ENCODE measurements at regions not wholly inside any gene's neighbourhood (a gene's known extent, or its start where the extent isn't known, plus 50 kb on each side); places are given as distances from the start of the nearest gene placed in this dataset.
"Not testable (repeated sequence)": the region's sequence is repeated elsewhere in the genome, so short reads cannot be mapped to it uniquely, and the experiment has no call there.

- peak; percentile 10 for TF ChIP-seq CTCF (IDR thresholded peaks at IDR 0.05; ENCODE audit: low read depth, low read length, poor library complexity, severe bottlenecking)
- no peak for TF ChIP-seq EZH2phosphoT487 (IDR thresholded peaks at IDR 0.05; ENCODE audit: borderline replicate concordance, low read length)
- Histone ChIP-seq H3F3A (ENCODE audit: control insufficient read depth, insufficient read depth) (no peaks in the 10 kb centered on the region), H3K9me2 (replicated peaks; ENCODE audit: control insufficient read depth, low read length) (no peaks in the 10 kb centered on the region), H4K20me1 (ENCODE audit: control insufficient read depth, insufficient read depth, low read depth, low read length) (no peaks in the 10 kb centered on the region), H3K4me2 (ENCODE audit: low read length) (no peak overlapping the region), H3K27me3 (ENCODE audit: control insufficient read depth, low read length) (no peaks in the 10 kb centered on the region), H3K4me1 (ENCODE audit: control insufficient read depth, low read length) (no peaks in the 10 kb centered on the region), H3K36me3 (ENCODE audit: control insufficient read depth, low read length) (no peaks in the 10 kb centered on the region), H3K27ac (ENCODE audit: low read depth, low read length) (no peak overlapping the region), H3K9me3 (ENCODE audit: control insufficient read depth, insufficient read depth, low read length) (no peaks in the 10 kb centered on the region), H3K4me3 (ENCODE audit: low read length) (no peak overlapping the region), H3K79me2 (ENCODE audit: control insufficient read depth, low read length) (no peaks in the 10 kb centered on the region)
Measured at GRCh38 chr2:52416340-52416739, 1351.3 kb upstream of the CHAC2 start.

GRCh38 chr2:52414561-52415295, 1352.9 kb upstream of the CHAC2 start:
- no peaks in the 10 kb centered on the region for H3K36me3 ChIP-seq (ENCODE audit: control insufficient read depth, low read length)
- H4K20me1 ChIP-seq (ENCODE audit: control insufficient read depth, insufficient read depth, low read depth, low read length), result no peaks in the 10 kb centered on the region
- H3K4me3 ChIP-seq (ENCODE audit: low read length), result no peak overlapping the region
- H3K79me2 ChIP-seq (ENCODE audit: control insufficient read depth, low read length), result no peaks in the 10 kb centered on the region
- no peaks in the 10 kb centered on the region for H3K9me2 ChIP-seq (replicated peaks; ENCODE audit: control insufficient read depth, low read length)
- no peaks in the 10 kb centered on the region for H3F3A ChIP-seq (ENCODE audit: control insufficient read depth, insufficient read depth)
- H3K27me3 ChIP-seq (ENCODE audit: control insufficient read depth, low read length), result no peaks in the 10 kb centered on the region
- no peaks in the 10 kb centered on the region for H3K9me3 ChIP-seq (ENCODE audit: control insufficient read depth, insufficient read depth, low read length)
- no peak overlapping the region for H3K27ac ChIP-seq (ENCODE audit: low read depth, low read length)
- H3K4me2 ChIP-seq (ENCODE audit: low read length), result no peak overlapping the region
- no peaks in the 10 kb centered on the region for H3K4me1 ChIP-seq (ENCODE audit: control insufficient read depth, low read length)
- TF ChIP-seq CTCF (IDR thresholded peaks at IDR 0.05; ENCODE audit: low read depth, low read length, poor library complexity, severe bottlenecking) (no peak), EZH2phosphoT487 (IDR thresholded peaks at IDR 0.05; ENCODE audit: borderline replicate concordance, low read length) (no peak)

- not testable (repeated sequence) for H3K9me2 ChIP-seq (replicated peaks; ENCODE audit: control insufficient read depth, low read length); H3F3A ChIP-seq (ENCODE audit: control insufficient read depth, insufficient read depth); H4K20me1 ChIP-seq (ENCODE audit: control insufficient read depth, insufficient read depth, low read depth, low read length); H3K27me3 ChIP-seq (ENCODE audit: control insufficient read depth, low read length); H3K4me2 ChIP-seq (ENCODE audit: low read length); H3K4me1 ChIP-seq (ENCODE audit: control insufficient read depth, low read length); H3K27ac ChIP-seq (ENCODE audit: low read depth, low read length); H3K9me3 ChIP-seq (ENCODE audit: control insufficient read depth, insufficient read depth, low read length); H3K36me3 ChIP-seq (ENCODE audit: control insufficient read depth, low read length); H3K4me3 ChIP-seq (ENCODE audit: low read length); H3K79me2 ChIP-seq (ENCODE audit: control insufficient read depth, low read length)
Measured at GRCh38 chr2:52409308-52410118, 1358.1 kb upstream of the CHAC2 start.

GRCh38 chr2:52405980-52406379, 1361.6 kb upstream of the CHAC2 start:
- Histone ChIP-seq H3K27me3 (ENCODE audit: control insufficient read depth, low read length) (no peaks in the 10 kb centered on the region), H3K9me2 (replicated peaks; ENCODE audit: control insufficient read depth, low read length) (no peaks in the 10 kb centered on the region), H3K4me1 (ENCODE audit: control insufficient read depth, low read length) (no peaks in the 10 kb centered on the region), H3F3A (ENCODE audit: control insufficient read depth, insufficient read depth) (no peaks in the 10 kb centered on the region), H3K4me2 (ENCODE audit: low read length) (no peak overlapping the region), H3K36me3 (ENCODE audit: control insufficient read depth, low read length) (no peaks in the 10 kb centered on the region), H3K27ac (ENCODE audit: low read depth, low read length) (no peak overlapping the region), H3K4me3 (ENCODE audit: low read length) (no peak overlapping the region), H4K20me1 (ENCODE audit: control insufficient read depth, insufficient read depth, low read depth, low read length) (no peaks in the 10 kb centered on the region), H3K79me2 (ENCODE audit: control insufficient read depth, low read length) (no peaks in the 10 kb centered on the region), H3K9me3 (ENCODE audit: control insufficient read depth, insufficient read depth, low read length) (no peaks in the 10 kb centered on the region)
- no peak for TF ChIP-seq EZH2phosphoT487 (IDR thresholded peaks at IDR 0.05; ENCODE audit: borderline replicate concordance, low read length)
- TF ChIP-seq CTCF (IDR thresholded peaks at IDR 0.05; ENCODE audit: low read depth, low read length, poor library complexity, severe bottlenecking), result no peak

Data from DOHH2 (cell line).